ENCODE measurements at regions not wholly inside any gene's neighbourhood (a gene's known extent, or its start where the extent isn't known, plus 50 kb on each side); places are given as distances from the start of the nearest gene placed in this dataset.

GRCh38 chr20:12305188-12305950 is 387.7 kb downstream of the BTBD3 start:
- peak; percentile 8 for DNase-seq

- no peak for DNase-seq
Observed at GRCh38 chr20:12306107-12306506, 388.4 kb downstream of the BTBD3 start.

DNA sequence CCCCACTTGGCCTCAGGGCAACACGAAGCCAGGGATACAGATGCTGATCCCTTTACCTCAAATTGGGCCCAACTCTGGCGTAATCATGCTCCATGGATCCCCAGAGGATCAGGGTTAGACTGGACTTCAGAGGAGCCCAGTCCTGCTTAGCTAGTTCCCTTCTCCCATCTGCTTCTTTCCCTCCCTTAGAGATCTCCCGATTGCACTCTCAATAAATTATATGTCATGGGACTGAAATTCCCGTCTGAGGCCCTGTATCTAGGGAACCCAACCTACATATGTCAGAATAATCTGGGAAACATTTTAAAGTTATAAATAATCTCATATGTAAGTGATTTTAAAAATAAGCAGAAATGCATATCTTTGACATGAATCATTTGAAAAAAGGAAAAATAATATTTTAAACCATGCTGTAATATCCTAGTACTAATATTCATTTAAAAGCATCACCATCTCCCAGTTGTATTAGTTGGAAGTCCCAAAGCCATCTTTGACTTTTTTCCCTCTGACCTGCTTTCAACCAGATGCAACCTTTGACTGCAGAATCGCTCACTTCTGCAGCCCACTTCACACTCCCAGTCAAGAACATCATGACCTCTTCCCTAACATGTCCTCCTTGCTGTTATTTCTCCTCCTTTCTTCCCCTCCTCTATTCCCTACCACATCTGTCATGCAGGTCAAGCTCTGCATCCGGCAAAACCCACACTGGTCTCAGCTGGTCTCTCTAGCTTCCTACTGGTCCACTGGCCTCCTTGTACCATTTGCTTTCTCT is 393.6 kb downstream of the BTBD3 start:
- peak; percentile 20 for DNase-seq

- no peak for DNase-seq
Observed at GRCh38 chr20:12315652-12316051, 398.0 kb downstream of the BTBD3 start.

DNA sequence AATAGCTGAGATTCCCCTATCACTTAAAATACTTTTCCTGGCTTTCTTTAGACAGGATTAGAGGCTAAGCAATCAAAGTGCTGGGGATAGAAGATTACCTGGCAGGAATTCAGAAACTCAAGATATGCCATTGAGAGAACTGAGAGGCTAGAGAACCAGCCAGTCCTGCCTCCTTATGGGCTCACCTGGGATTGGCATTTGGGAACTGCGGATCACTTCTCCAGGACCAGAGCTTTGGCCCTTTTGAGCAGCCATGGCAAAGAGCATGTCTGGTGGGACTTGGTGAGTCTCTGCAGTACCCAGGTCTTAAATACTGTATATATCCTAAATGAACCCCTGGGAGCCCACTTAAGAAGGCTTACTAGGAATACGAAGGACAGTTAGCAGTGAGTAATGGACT is 399.1 kb downstream of the BTBD3 start:
- no peak for DNase-seq

DNA sequence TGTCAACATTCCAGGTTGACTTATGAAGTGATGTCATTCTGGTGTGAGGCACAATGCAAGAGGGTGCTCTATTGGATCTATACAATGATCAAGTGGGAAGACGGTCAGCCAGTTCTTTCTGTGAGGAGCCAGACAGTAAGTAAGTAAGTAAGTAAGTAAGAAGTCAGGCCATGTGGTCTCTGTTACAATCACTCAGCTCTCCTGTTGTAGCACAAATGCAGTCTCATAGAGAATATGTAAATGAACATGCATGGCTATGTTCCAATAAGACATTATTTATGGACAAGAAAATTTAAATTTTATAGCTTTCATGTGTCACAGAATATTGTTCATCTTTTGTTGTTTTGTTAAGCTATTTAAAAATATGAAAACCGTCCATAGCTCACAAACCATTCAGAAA is 399.7 kb downstream of the BTBD3 start:
- no peak for DNase-seq

DNA sequence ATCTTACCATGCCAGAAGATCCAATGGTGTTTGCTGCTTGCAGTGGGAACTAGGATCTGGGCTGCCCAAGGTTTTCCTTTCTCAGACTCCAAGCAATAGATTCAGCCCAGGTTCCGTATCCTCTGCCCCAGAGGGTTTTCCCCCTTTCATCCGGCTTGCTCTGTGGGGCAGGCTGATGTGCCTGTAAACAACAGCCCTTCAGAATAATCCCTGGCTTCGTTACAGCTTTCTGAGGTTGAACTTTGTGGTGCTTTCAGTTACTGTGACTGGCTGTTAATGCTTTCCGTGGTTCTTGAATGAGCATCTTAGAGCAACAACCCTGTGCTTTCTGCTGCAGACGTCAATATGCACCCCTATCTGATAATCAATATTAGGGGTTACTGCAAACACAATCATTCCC is 400.4 kb downstream of the BTBD3 start:
- no peak for DNase-seq

- no peak for DNase-seq
Observed at GRCh38 chr20:12321736-12322135, 404.0 kb downstream of the BTBD3 start.

GRCh38 chr20:12327205-12327604 is 409.5 kb downstream of the BTBD3 start:
- no peak for DNase-seq

DNA sequence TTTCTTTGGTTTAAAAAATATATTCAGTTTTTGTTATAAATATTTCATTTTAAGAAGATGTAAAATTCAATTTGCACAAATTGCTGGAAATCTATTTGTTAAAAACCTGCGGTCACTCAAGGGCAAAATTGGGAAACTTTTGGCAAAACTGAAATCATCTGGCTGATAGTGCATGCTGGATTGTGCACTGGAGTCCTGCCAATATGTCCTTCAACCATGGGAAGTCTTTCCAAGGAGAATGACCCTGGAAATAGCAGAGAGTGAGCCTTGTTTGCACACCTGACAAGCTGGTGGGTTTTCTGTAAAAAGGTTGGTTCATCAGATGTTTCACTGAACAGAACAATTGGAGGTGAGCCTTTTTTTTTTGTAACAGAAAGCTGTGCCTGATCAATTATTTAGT is 413.5 kb downstream of the BTBD3 start:
- DNase-seq: no peak

DNA sequence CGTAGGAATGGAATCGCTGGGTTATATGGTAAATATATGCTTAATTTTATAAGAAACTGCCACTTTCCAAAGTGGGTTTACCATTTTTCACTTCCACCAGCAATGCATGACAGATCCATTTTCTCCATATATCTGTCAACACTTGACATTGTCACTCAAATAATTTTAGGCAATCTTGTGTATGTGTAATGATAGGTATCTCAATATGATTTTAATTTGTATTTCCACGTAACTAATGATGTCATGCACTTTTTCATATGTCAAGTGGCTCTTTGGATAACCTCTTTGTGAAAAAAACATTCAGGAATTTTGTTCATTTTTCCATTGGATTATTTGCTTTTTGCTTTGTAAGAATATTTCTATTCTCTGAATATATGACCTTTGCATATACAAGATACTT is 419.9 kb downstream of the BTBD3 start:
- DNase-seq: no peak

GRCh38 chr20:12345978-12346377 is 428.3 kb downstream of the BTBD3 start:
- DNase-seq: no peak

GRCh38 chr20:12353842-12354241 is 436.1 kb downstream of the BTBD3 start:
- no peak for DNase-seq

- DNase-seq: no peak
Observed at GRCh38 chr20:12354725-12355124, 437.0 kb downstream of the BTBD3 start.

GRCh38 chr20:12355185-12355584 is 437.5 kb downstream of the BTBD3 start:
- DNase-seq: no peak

DNA sequence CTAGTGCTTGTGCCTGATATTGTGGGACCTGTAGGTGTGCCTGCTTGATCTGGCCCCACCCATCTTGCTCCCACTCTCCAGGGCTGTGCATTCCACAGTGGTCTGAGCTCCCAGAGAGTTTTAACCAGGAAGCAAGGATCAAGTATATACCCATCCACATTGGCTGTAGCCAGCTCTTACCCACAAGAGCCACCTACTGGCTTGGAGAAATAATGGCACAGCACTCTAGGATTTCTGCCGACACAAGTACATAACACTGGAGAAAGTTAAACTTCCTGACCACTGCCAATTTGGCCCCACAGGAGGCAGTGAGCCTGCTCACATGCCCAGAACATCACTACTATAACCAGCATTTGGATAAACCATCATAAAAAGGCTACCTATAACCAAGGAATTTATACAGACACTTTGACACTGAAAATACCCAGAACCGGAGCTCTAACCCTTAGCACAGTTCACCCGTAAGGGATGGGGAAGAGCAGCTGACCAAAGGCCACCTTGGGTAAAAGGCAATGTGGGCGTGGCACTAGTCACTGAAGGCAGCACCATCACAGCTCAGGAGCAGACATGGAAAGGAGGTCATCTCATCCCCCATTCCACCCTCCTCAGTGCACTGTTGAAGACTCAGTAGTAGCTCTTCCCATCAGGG is 440.4 kb downstream of the BTBD3 start:
- peak; percentile 1 for DNase-seq

GRCh38 chr20:12358655-12359009 is 440.9 kb downstream of the BTBD3 start:
- no peak for DNase-seq

DNA sequence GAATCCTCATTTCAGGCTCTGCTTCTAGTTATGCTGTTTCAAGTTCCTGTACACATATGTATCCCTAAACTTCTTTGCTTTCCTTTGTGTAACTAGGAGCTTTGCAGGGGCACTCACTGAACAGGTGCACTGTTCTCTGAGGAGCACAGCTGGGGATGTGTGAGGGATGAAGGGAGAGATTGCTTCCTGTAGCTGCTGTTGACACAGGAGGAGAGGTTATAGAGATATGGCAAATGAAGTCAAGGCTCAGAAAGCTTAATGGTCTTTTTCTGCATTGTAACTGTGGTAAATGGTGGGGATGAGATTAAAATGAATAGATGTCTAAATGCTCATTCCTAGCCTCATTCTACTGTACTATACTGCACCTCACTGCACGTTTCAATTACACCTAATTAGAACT is 454.3 kb downstream of the BTBD3 start:
- DNase-seq: no peak

- DNase-seq: no peak
Observed at GRCh38 chr20:12372557-12372956, 454.9 kb downstream of the BTBD3 start.

DNA sequence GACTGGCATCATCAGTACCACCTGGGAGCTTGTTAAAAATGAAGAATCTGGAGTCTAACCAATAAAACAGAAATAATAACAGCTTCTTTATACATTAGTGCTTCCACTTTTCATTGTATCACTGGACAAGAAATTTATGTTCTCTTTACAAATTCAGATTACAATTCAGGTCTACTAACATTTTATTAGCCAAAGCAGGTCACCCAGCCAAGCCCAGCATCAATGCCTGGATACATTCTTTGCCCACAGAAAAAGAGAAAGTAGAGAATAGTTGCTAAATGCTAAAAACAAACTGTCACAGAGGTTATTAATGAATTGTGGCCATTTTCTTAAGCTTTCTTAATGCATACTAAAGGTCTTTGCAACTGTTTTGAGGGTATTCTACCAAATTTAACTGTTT is 458.3 kb downstream of the BTBD3 start:
- DNase-seq: no peak

- DNase-seq: no peak
Observed at GRCh38 chr20:12383821-12384220, 466.1 kb downstream of the BTBD3 start.

- DNase-seq: no peak
Observed at GRCh38 chr20:12386821-12387220, 469.1 kb downstream of the BTBD3 start.

GRCh38 chr20:12391099-12391498 is 473.4 kb downstream of the BTBD3 start:
- DNase-seq: no peak

GRCh38 chr20:12394786-12395185 is 477.1 kb downstream of the BTBD3 start:
- no peak for DNase-seq
